HG02678 (cell line): ENCODE measurements at regions not wholly inside any gene's neighbourhood (a gene's known extent, or its start where the extent isn't known, plus 50 kb on each side); places are given as distances from the start of the nearest gene placed in this dataset.

ENCODE experiments used
- ATAC-seq: cut with Tn5 transposase; IDR thresholded peaks from one replicate; pipeline ENCODE4 v1.9.1; 2021; ENCODE audit warnings: mild to moderate bottlenecking, moderate library complexity; ENCODE audit not compliant: unreplicated experiment

DNA sequence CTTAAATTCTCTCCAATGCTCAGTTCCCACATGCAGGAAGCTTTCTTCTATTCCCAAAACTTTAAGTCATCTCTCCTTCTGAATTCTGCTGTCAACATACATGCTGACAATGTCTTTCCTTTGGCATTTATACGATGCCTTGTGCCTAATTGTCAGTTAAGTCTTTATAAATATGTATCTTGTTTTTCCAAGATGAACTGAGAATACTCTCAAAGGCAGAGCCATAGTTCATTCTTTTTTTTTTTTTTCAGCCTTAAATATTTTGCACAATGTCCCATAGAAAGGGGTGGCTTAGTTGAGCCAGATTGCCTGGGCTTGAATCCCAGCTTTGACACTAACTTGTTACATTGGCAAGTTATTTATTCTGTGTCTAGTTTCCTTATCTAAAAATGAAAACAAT is 210.6 kb downstream of the QDPR start:
- ATAC-seq: no peak

DNA sequence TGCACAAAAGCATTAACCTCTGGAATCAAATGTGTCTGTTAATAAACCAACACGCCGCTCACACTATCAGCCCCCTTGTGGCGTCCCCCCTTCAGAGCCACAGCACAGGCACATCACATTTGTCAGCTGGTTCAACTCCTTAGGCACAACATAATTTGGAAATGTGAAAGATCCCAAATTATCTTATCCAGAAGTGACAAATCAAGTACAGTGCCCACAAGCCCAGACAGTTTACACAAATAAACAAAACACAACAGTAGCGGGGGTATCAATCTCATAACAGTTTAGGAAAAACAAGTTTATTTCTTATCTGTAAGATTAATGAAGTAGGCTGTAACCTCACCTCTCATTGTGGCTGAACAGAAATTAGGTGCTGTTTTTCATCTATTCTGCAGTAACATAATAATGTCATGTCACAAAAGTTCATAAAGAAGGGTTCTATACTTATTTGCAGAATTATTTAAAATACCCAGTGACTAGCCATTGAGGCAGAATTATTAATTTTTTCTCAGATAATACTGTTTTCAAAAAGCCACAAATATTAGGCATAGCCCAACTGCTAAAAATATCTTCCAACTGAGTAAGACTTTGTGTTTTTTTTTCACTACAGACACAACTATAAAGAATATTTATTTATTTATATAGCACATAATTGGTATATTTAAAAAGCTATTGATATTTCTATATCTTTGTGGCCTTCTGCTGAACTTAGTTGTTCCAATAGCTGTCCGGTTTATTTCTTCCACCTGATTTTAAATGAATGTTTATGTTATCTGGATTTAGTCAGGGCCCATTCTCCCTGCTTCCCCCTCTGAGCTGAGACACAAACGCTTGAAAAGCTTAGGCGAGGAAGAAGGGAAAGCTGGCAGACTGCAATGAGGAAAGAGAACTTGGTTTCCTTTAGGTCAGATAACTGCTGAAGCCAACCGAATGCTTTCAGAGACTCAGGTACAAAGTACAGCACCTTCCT is 214.7 kb downstream of the QDPR start:
- no peak for ATAC-seq

DNA sequence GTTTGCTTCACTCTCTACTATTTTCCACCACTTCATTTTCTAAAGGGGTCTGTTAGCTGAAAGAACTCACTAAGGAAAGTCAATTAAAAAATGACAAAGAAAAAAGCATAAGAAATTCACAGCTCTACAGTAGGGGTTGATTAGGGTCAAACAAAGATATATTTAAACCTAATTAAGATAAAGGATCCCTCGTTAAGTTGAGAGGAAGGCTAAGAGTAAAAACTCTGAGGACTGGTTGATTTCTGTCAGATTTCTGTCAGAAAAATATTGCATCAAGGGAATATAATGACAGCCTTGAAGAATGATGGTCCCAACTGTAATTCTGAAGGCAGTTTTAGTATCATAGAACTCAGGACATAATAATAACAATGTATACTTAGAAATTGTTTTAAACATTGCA is 218.0 kb downstream of the QDPR start:
- no peak for ATAC-seq

DNA sequence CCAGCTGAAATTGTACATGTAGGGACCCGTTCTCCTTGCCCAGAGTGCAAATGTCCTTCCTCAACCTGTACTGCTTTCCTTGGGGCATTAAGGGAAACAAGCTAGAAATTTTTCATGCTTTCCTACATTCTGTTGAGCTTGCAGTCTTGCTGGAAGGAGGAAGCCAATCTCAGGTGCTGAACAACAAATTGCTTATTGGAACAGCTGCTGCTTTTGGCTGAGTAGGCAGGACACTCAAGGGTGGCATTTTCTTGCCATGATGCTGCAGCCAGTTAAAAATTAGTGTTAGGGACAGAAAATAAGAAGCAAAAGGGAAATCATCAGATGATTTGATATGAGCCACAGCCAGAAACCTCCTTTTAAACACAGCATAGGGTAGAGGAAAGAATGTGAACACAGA is 223.7 kb downstream of the QDPR start:
- ATAC-seq: no peak

DNA sequence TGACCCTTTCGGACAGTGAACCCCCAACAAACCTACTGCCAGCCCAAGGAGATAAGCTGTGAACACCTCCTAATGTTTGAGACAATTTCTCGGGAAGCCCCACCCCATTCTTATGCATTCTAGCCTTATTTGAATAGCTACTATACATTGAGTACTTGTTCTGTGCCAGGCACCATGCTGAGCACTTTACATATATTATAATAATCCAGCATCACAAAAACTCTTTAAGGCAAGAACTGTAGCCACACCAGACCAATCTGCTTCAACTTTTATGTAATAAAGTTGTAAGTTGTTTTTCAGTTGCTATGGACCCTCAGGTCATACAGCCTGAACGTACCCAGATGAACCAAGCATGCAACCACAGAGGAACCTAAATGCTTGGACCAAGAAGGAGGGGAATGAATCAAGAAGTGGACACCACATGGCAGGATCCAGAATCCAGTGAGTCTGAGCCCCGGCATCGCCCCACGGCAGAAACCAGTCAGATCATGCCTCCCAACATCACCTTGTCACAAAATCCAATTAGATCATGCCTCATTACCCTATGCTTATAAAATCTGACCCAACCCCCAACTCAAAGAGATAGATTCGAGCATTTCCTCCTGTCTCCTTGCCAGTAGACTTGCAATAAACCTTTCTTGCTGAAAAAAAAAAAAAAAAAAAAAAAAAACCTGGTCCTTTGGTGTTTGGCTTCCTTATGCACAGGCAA is 225.0 kb downstream of the QDPR start:
- no peak for ATAC-seq

DNA sequence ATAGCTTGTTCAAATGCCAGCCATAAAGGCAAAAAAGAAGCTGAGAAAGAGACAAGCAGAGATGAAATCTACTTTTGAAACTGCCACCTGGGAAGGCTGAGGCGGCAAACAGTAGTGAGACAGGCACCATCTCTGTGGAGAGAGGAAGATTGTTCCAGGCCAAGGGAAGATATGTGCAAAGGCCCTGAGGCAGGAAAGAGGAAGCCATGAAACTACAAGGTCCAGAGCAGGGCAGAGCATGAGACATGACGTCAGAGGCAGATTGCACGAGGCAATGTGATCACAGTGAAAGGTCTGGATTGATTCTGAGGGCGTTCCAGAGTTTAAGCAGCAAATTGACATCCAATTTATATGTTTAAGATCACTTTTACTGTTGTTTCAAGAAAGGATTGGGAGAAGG is 226.1 kb downstream of the QDPR start:
- ATAC-seq: no peak

DNA sequence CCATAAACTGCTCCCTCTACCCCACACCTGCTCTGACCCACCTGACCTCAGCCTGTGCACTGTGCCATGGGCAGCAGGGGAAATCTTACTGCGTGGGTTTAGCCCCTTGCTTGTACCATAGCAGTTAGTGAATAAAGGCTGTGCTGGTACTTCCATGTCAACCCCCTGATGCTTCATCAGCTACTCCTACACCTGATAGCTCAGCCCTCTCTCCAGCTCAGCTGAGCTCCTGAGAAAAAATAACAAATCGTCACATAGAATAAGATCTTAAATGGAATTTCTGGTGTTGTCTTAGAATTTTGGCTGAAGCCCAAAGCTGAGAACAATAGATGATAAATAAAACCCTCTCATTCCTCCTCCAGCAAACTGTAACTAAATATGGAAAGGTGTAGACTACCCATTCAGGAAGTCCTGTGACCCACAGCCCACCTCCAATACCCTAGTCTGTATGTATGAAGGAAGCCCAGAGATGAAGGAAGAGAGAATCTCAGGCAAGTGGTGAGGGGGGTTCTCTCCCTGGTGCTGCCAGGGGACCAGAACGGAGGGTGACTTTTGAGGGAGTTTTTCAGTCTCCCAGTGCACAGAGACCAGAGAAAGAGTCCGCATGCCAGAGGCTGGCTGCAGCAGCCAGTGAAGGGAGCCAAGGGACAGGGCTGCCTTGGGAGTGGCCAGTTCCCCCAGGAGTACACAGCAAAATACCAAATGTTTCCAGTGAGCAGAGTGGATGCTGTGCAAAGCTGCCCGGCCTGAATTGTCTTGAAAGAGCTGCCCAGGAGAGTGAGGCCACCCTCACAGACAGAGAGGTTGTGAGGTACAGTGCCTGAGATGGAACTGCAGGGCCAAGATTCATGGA is 227.3 kb downstream of the QDPR start:
- no peak for ATAC-seq

DNA sequence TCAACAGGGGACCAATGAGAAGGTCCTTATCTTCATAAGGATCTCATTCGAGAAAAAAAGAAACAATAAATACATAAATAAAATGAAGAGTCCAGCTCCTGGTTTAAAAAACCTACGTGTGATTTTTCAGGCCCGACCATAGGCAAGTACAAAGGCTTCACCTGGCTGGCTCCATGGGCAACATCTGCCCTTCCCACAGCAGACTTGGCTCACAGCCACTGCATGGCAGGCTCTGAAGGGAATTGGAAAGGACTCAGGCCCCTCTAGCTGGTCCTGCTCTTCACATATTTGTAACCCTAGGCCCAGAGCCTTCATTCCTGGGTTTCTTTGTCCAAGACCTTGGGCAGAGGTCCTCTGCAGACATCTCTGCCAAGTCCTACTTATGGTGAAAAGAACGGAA is 228.1 kb downstream of the QDPR start:
- no peak for ATAC-seq

DNA sequence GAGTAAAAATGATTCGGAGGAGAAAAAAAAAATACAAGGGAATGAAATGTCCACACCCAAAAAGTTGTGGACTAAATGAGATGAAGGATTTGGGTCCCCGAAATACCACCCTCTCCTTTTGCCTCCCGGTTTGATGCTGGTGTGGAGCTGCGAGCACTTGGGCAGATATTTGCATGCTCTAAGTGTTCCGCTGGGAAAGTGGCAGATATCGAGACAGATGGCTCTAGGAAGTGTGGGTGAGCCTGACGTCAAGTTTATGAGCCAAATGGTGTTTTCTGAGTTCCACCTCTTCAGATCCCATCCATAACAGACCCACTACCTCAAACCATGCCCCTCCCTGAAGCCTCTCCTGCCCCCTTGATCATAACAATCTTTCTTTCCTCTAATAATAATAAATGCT is 228.6 kb downstream of the QDPR start:
- ATAC-seq: no peak

DNA sequence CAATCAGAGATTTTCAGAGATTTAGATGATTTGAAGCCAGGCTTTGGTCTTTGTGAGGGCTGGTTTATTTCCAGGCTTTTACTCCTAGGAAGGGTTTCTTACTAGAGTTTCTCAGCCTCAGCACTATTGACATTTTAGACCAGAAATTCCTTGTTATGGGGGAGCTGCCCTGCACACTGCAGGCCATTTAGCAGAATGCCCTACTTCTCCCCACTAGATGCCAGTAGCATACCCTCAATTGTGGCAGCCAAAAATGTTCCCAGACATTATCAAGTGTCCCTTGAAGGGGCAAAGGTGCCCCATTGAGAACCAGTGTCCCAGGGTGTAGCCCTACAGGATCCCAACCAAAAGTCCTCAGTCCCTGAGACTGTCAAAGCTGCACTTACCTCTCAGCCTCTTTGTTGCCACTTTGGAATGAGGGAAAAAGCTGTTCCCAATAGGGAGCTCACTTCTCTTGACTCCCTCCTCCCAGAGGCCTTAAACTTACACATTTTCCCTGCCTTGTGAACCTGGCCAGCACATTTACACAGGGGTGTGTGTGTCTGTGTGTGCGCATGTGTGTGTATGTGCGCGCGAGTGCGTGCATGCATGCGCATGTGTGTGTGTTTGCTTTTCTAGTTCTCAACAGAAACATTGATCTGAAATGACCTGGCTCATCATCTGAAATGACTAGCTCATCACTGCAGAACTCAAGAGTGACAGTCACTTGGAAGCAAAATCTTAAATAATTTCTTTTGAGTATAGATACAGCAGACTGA is 231.4 kb downstream of the QDPR start:
- ATAC-seq: no peak

DNA sequence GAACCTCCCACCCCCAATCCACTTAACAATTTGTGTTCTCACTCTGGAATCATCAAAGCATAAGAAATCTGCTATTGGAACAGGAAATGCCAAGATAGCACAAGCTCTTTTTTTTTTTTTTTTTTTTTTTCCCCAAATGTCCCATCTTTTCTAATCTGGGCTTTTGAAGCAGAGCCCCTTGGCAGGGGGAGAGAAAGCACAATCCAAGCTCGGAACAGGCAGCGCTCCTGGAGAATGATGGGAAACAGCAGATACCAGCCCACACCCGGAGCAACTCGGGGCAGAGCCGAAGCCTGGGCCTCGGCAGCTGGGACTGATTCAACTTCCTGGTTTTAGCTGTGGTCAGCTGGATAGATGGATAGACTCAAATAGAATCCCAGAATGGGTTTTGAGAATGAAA is 235.1 kb downstream of the QDPR start:
- no peak for ATAC-seq

DNA sequence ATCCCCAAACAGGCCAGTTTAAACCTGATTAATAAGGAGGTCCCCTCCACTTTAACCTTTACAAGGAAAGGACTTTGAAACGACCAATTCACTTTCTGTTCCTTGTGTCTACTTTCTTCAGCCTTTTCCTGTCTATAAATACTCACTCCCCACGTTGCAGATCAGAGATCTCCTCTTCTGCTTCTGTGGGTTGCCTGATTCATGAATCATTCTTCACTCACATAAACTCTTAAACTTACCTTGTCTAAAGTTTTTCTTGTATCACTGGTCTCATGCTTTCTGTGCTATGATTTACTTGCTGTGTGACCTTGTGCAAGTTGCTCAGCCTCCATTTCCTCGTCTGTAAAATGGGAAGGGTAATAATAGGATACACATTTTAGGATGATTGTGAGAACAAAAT is 236.1 kb downstream of the QDPR start:
- ATAC-seq: no peak

DNA sequence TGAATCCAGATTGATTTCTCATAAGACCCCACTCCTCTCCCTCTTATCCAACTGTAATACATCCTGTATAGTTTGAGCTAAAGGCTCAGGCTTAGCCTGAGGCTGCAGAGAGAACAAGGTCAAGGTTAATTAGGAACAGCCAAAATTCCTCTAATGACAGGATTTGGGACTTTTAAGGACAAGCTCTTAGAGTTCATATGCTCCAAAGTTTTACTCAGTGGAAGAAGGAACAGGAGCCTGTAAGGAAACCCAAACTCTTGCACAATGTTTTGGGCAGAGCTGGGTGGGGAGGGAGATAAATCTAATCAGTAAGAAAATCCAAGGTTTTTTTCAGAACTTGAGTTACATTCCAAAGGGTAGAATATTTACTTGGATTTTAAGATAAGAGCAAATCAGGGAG is 238.8 kb downstream of the QDPR start:
- ATAC-seq: no peak

DNA sequence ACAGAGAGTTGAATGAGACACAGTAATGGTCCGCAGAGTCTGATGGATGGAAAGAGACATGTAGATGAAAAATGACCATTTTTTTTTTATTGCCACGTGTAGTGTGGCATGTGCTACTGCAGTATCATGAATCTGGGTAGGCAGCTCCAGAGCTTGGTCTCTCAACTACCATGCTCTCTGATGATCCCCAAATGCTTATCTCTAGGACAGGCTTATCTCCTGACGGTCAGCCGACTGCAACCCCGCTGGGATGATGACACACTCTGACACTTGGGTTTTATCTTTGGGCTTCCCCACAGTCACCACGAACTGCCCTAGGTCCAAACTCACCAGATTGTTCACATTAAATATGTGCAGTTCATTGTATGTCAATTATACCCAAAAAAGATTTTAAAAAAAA is 239.7 kb downstream of the QDPR start:
- no peak for ATAC-seq

DNA sequence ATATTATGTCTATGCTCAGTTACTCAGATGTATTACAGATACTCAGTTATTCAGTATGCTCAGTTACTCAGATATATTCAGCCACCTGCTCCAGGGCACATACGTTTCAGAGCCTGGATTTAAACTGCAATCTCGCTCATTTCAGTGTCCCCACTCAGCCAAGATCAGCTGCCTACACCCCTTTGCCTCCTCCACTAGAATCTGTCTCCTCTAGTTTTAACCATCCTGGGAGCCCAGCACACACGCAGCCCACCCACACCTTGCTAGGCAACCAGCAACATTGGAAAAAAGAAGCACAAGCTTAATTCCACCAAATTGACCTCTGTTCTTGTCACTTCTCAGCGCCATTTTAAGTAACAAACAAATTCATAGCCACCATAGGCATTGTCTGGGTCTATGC is 246.2 kb downstream of the QDPR start:
- no peak for ATAC-seq

DNA sequence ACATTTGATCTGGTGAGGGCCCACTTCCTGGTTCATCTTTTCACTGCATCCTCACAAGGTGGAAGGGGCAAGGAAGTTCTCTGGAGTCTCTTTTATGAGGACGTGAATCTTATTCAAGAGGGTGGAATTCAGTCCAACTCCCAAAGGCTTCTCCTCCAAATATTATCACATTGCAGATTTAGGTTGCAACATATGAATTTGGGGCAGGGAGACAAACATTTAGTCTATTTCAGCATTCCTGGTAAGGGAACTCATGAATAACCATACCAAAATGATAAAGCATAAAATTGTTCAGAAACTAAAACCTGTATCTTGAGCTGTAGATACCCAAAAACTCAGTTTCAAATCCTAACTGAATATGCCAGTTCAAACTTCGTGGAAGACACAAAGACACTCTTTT is 246.8 kb downstream of the QDPR start:
- no peak for ATAC-seq

DNA sequence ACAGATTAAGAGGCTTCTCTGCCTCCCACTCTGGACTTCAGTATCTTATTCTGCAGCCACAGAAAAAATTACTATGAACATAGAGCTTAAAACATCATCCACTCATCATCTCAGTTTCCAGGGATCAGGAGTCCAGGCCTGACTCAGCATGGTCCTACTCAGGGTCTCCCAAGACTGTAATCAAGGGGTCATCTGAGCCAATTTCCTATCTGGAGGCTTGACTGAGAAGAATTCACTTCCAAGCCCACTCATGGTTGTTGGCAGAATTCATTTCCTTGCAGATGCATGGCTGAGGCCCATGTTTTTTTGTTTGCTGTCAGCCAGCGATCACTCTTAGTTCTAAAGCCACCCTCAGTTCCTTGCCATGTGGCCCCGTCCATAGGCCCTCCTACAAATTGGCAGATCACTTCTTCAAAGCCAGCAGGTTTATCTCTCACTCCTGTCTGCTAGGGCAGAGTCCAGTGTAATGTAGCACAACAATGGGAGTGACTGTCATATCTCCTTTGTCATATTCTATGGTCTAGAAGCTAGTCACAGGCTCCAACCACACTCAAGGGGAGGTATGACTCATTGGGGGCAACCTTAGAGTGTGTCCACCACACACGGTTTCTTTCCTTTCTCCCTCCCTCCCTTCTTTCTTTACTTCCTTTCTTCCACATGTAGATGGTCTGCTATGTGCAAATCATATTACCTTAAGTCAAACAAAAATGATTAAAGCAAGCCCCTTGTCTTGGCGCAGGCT is 251.6 kb downstream of the QDPR start:
- ATAC-seq: no peak

DNA sequence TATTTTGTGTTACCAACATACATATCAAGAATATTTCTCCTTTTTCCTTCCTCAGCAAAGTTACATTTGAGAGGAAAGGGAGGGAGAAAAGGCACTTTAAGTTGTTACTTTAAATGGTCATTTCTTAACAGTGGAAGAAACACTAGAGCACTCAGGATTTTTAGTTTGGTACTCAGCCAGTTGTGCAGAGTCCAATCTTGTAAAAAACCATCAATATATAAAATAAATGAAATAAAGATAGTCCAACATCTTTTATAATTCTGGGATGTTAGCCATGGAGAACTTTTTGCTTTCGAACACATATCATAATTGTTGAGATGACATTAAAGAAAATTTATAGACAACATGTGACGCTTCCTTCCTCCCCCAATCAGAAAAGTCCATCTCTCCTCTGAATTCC is 253.8 kb downstream of the QDPR start:
- no peak for ATAC-seq

DNA sequence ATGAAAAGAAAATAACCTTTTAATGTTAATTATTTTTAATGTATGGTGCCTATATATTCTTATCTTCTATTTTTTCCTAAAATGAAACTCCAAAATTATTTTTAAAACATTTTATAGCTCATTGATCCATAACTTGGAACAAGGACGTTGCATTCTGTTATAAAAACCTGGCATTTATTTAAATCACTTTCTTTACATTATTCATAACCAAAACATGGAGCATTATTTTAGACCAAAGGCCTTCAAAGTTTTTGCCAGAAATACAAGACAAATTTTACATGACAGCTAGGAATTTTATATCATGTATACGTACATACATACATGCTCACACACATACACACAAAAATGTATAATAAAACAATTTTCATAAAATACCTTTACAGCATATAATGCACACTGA is 259.8 kb downstream of the QDPR start:
- ATAC-seq: no peak

DNA sequence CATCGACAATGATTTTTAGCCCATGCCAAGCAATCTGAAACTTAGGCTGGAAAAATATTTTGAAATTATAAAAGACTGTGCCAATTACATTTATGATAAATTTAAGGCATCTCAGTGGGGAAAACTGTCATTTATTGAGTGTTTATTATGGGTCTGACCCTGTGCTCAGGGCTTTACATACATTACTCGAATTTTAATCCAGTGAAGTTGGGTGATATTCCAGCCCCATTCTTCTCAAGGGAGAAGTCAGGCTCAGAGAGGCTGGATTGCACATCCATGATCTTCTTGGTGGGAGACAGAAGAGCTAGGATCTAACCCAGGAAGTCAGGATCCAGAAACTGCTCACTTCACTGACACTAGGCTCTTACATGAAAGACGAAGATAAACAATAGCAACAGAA is 260.8 kb downstream of the QDPR start:
- no peak for ATAC-seq
